ENCODE measurements at regions not wholly inside any gene's neighbourhood (a gene's known extent, or its start where the extent isn't known, plus 50 kb on each side); places are given as distances from the start of the nearest gene placed in this dataset.

DNA sequence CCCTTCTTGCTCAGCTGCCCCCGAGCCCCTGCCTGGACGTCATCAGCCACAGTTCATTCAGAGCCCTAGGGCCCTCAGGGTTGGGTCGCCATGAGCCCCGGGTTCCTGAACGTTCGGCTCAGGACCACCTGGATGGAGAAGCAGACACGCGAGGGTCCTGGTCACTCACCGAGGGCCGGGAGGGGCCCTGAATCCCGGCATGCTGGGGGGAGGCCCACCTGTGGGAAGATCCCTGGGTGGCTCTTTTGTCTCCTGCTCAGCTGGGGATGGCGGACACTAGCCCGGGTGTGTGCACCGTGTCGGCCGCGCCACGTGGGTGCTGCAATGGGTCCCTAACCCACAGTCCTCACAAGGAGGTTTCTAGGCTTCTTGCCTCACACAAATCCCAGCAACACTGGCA, 78.1 kb upstream of the TTC34 start:
- intact Hi-C loops (cut with DNase I): no loop called here
- no peak overlapping the region for H3K4me3 ChIP-seq
- H3K9me3 ChIP-seq: no peaks in the 10 kb centered on the region
- FAIRE-seq: no peak
- ATAC-seq: no peak
- H3K4me1 ChIP-seq: no peaks in the 10 kb centered on the region
- TF ChIP-seq, protein P1, sequence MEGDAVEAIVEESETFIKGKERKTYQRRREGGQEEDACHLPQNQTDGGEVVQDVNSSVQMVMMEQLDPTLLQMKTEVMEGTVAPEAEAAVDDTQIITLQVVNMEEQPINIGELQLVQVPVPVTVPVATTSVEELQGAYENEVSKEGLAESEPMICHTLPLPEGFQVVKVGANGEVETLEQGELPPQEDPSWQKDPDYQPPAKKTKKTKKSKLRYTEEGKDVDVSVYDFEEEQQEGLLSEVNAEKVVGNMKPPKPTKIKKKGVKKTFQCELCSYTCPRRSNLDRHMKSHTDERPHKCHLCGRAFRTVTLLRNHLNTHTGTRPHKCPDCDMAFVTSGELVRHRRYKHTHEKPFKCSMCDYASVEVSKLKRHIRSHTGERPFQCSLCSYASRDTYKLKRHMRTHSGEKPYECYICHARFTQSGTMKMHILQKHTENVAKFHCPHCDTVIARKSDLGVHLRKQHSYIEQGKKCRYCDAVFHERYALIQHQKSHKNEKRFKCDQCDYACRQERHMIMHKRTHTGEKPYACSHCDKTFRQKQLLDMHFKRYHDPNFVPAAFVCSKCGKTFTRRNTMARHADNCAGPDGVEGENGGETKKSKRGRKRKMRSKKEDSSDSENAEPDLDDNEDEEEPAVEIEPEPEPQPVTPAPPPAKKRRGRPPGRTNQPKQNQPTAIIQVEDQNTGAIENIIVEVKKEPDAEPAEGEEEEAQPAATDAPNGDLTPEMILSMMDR (IDR thresholded peaks at IDR 0.05): no peak
- WGBS, 2 donors: 58 to 72% methylated on average over 17 to 18 of the region's 18 CpGs
- no peak overlapping the region for H3K27ac ChIP-seq
- H3K27me3 ChIP-seq: no peaks in the 10 kb centered on the region
- no peaks in the 10 kb centered on the region for H3K36me3 ChIP-seq
- no peak for DNase-seq

DNA sequence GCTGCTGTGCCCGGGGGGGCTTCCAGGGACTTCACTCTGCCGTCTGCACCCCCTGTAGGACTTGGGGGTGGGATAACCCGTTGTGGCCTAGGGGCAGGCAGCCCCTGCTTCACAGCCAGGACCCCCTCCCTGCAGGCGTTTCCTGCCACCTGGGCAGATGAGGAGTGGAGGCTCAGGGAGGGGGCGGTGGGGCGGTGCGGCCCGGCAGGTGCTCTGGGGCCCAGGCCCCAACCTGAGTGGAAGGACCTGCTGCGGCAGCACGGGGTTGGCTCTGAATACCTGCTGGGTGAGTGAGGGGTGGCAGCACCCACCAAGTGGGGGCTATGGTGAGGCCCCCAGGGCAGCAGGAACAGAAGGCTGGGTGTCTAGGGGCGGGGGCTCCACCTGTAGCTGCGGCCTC, 78.6 kb upstream of the TTC34 start:
- H3K4me1 ChIP-seq: no peaks in the 10 kb centered on the region
- TF ChIP-seq, protein P1 (IDR thresholded peaks at IDR 0.05): no peak
- no peak overlapping the region for H3K4me3 ChIP-seq
- no peak for FAIRE-seq
- no peak for ATAC-seq
- no peak for DNase-seq
- no peaks in the 10 kb centered on the region for H3K36me3 ChIP-seq
- no peak overlapping the region for H3K27ac ChIP-seq
- intact Hi-C loops (cut with DNase I): no loop called here
- WGBS, 2 donors: 69 to 71% methylated on average over 12 of the region's 12 CpGs
- H3K9me3 ChIP-seq: no peaks in the 10 kb centered on the region
- H3K27me3 ChIP-seq: no peaks in the 10 kb centered on the region

DNA sequence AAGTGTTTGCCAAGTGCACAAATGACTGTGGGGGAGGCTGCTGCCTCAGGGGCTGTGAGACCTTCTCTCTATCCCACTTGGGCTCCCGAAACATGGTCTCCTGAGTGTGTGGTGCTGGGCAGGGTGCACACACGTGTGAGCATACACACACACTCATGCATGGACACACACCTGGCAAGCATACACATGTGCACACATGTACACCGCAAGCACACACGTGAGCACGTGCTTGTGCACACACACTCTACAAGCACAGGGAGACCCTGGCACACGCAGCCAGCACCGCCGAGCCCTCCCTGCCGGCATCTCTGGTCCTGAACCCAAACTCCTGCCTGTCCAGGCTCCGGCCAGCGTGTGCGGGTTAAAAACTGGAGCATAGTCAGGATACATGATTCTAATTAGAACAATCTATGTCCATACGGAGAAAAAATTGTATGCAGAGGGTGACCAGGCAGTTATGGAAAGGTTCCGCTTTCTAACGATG, 79.4 kb upstream of the TTC34 start:
- Histone ChIP-seq H3K27me3 (no peaks in the 10 kb centered on the region), H3K4me3 (no peak overlapping the region), H3K27ac (no peak overlapping the region), H3K4me1 (no peaks in the 10 kb centered on the region), H3K9me3 (no peaks in the 10 kb centered on the region), H3K36me3 (no peaks in the 10 kb centered on the region)
- WGBS, 2 donors: 70 to 78% methylated on average over 15 of the region's 15 CpGs
- TF ChIP-seq, protein P1 (IDR thresholded peaks at IDR 0.05): no peak
- ATAC-seq (no peak), DNase-seq (no peak), FAIRE-seq (no peak)
- intact Hi-C loops (cut with DNase I): no loop called here

DNA sequence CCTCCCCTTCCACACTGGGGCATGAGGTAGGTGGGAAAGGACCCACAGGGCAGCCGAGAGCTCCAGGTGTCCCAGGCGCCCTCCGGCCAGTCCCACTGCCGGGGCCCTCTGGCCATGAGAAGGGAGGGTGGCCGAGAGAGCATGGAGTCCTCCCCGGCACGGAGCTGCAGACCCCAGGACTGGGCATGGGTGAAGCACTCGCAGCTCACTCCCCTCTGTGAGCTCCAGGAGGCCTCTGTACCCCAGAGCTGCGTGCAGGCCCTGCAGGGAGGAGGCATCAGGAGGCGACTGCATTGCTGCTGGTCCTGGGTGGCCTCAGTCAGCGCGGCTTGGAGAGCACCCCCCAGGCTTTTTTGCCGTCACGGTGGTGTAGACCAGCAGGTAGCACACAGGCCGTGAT, 80.1 kb upstream of the TTC34 start:
- no peaks in the 10 kb centered on the region for H3K4me1 ChIP-seq
- TF ChIP-seq, protein P1 (IDR thresholded peaks at IDR 0.05): no peak
- H3K27me3 ChIP-seq: no peaks in the 10 kb centered on the region
- no peak for DNase-seq
- no peak for FAIRE-seq
- 55 to 65% methylated on average over 13 to 15 of the region's 15 CpGs for WGBS, 2 donors
- ATAC-seq: no peak
- no peaks in the 10 kb centered on the region for H3K9me3 ChIP-seq
- intact Hi-C loops (cut with DNase I): no loop called here
- no peak overlapping the region for H3K27ac ChIP-seq
- H3K4me3 ChIP-seq: no peak overlapping the region
- H3K36me3 ChIP-seq: no peaks in the 10 kb centered on the region

DNA sequence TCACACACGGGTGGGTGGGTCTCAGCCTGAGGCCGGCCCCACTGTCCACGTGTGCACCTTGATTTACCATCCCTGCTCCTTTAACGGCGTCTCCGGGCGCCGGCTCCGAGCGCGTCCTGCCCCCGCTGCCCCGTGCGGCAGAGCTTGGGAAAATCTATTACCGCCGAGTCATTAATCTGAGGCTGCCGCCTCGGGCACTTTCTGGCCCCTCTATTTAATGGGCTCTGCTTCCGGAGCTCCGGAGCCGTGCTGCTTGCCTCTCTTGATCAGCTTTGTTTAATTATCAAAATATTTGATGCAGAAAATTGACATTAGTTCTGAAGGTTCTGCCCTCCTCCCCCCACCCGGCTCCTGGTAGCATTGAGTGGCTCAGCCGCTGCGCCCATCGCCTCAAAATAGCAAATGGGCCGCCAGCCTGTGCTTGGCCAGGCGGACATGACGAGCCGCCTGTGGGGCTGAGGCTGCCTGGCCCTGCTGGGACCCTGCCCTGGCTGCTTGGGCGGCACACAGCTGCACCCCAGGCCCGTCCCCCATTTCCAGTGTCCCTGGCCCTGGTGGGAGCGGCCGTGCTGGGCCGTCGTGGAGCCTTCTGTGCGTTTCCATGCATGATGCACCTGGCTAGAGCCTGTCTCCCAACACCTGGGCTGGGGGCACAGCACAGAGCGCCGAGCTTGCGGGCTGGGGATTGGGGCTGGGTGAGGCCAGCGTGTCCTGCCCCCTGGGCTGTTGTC, 81.6 kb upstream of the TTC34 start:
- H3K9me3 ChIP-seq: no peaks in the 10 kb centered on the region
- no peaks in the 10 kb centered on the region for H3K36me3 ChIP-seq
- H3K4me3 ChIP-seq: no peak overlapping the region
- 28 to 35% methylated on average over 40 of the region's 40 CpGs for WGBS, 2 donors
- ATAC-seq: no peak
- no peaks in the 10 kb centered on the region for H3K4me1 ChIP-seq
- no peaks in the 10 kb centered on the region for H3K27me3 ChIP-seq
- intact Hi-C loops (cut with DNase I): no loop called here
- no peak for DNase-seq
- H3K27ac ChIP-seq: no peak overlapping the region
- FAIRE-seq: no peak
- TF ChIP-seq, protein P1 (IDR thresholded peaks at IDR 0.05): no peak

Data from pancreas (tissue), 10 donors.